OCI-LY7 (cell line): ENCODE measurements at regions not wholly inside any gene's neighbourhood (a gene's known extent, or its start where the extent isn't known, plus 50 kb on each side); places are given as distances from the start of the nearest gene placed in this dataset.

ENCODE experiments used
- CTCF ChIP-seq: fragments of 200-600 bp; sonication (generic); conservative IDR thresholded peaks from 2 replicates; pipeline ENCODE4 v1.5.1; 2014; ENCODE audit warnings: mild to moderate bottlenecking, antibody characterized with exemption, low read length, moderate library complexity, mixed read lengths
- EZH2phosphoT487 ChIP-seq: fragments of 200-600 bp; sonication (generic); IDR thresholded peaks from 2 replicates; pipeline ENCODE4 v1.6.1; 2018; ENCODE audit warnings: low read depth, borderline replicate concordance, mild to moderate bottlenecking, mixed run types, antibody characterized with exemption, low read length, moderate library complexity, mixed read lengths

- TF ChIP-seq EZH2phosphoT487 (no peak), CTCF (no peak)
Observed at GRCh38 chr12:31210104-31210503, 115.8 kb downstream of the SINHCAF start.
